ENCODE measurements at regions not wholly inside any gene's neighbourhood (a gene's known extent, or its start where the extent isn't known, plus 50 kb on each side); places are given as distances from the start of the nearest gene placed in this dataset.

GRCh38 chr9:84563691-84564090, 105.8 kb upstream of the NTRK2 start:
- H3K36me3 ChIP-seq = no peaks in the 10 kb centered on the region
- no peaks in the 10 kb centered on the region for H3K9me3 ChIP-seq
- H3K27me3 ChIP-seq = no peaks in the 10 kb centered on the region
- no peak for ATAC-seq
- intact Hi-C loops (cut with DNase I; ENCODE audit: low total_unique reads) = no loop called here
- H3K27ac ChIP-seq = no peak overlapping the region
- no peak overlapping the region for H3K4me3 ChIP-seq
- TF ChIP-seq POLR2A (IDR thresholded peaks at IDR 0.05) = no peak
- TF ChIP-seq CTCF (IDR thresholded peaks at IDR 0.05 in 4 of 5, conservative IDR thresholded peaks at IDR 0.05 in 1 of 5) = no peak
- DNase-seq = no peak
- no peaks in the 10 kb centered on the region for H3K4me1 ChIP-seq
- in situ Hi-C loops (cut with MboI; ENCODE audit: low sequenced_read_pairs in 4 of 4) = no loop called here

- ATAC-seq = no peak
- no peak overlapping the region for H3K27ac ChIP-seq
- H3K4me1 ChIP-seq = no peaks in the 10 kb centered on the region
- TF ChIP-seq POLR2A (IDR thresholded peaks at IDR 0.05) = no peak
- no peak for TF ChIP-seq CTCF (IDR thresholded peaks at IDR 0.05 in 4 of 5, conservative IDR thresholded peaks at IDR 0.05 in 1 of 5)
- no peaks in the 10 kb centered on the region for H3K9me3 ChIP-seq
- in situ Hi-C loops (cut with MboI; ENCODE audit: low sequenced_read_pairs in 4 of 4) (no loop called here), intact Hi-C loops (cut with DNase I; ENCODE audit: low total_unique reads) (no loop called here)
- no peak for DNase-seq
- H3K36me3 ChIP-seq = no peaks in the 10 kb centered on the region
- H3K27me3 ChIP-seq = no peaks in the 10 kb centered on the region
- H3K4me3 ChIP-seq = no peak overlapping the region
These were observed 101.7 kb upstream of the NTRK2 start for GRCh38 chr9:84567805-84568204.

GRCh38 chr9:84570482-84571154, 98.9 kb upstream of the NTRK2 start:
- H3K36me3 ChIP-seq = no peaks in the 10 kb centered on the region
- intact Hi-C loops (cut with DNase I; ENCODE audit: low total_unique reads) (no loop called here), in situ Hi-C loops (cut with MboI; ENCODE audit: low sequenced_read_pairs in 4 of 4) (no loop called here)
- H3K27ac ChIP-seq = no peak overlapping the region
- no peak for DNase-seq
- TF ChIP-seq CTCF (IDR thresholded peaks at IDR 0.05 in 4 of 5, conservative IDR thresholded peaks at IDR 0.05 in 1 of 5) (no peak), POLR2A (IDR thresholded peaks at IDR 0.05) (no peak)
- H3K4me1 ChIP-seq = no peaks in the 10 kb centered on the region
- no peaks in the 10 kb centered on the region for H3K27me3 ChIP-seq
- no peak for ATAC-seq
- H3K9me3 ChIP-seq = no peaks in the 10 kb centered on the region
- no peak overlapping the region for H3K4me3 ChIP-seq

- no peaks in the 10 kb centered on the region for H3K36me3 ChIP-seq
- ATAC-seq = no peak
- H3K27me3 ChIP-seq = no peaks in the 10 kb centered on the region
- TF ChIP-seq POLR2A (IDR thresholded peaks at IDR 0.05) (no peak), CTCF (IDR thresholded peaks at IDR 0.05 in 4 of 5, conservative IDR thresholded peaks at IDR 0.05 in 1 of 5) (no peak)
- no peak overlapping the region for H3K4me3 ChIP-seq
- in situ Hi-C loops (cut with MboI; ENCODE audit: low sequenced_read_pairs in 4 of 4) = no loop called here
- DNase-seq = no peak
- H3K9me3 ChIP-seq = no peaks in the 10 kb centered on the region
- H3K4me1 ChIP-seq = no peaks in the 10 kb centered on the region
- intact Hi-C loops (cut with DNase I; ENCODE audit: low total_unique reads) = no loop called here
- H3K27ac ChIP-seq = no peak overlapping the region
These were observed 96.4 kb upstream of the NTRK2 start for GRCh38 chr9:84573083-84573482.

- Histone ChIP-seq H3K36me3 (no peaks in the 10 kb centered on the region), H3K27me3 (no peaks in the 10 kb centered on the region), H3K27ac (no peak overlapping the region), H3K4me3 (no peak overlapping the region), H3K9me3 (no peaks in the 10 kb centered on the region), H3K4me1 (no peaks in the 10 kb centered on the region)
- in situ Hi-C loops (cut with MboI; ENCODE audit: low sequenced_read_pairs in 4 of 4) = no loop called here
- intact Hi-C loops (cut with DNase I; ENCODE audit: low total_unique reads) = no loop called here
- no peak for ATAC-seq
- no peak for TF ChIP-seq POLR2A (IDR thresholded peaks at IDR 0.05)
- no peak for TF ChIP-seq CTCF (IDR thresholded peaks at IDR 0.05 in 4 of 5, conservative IDR thresholded peaks at IDR 0.05 in 1 of 5)
- DNase-seq = no peak
These were observed 93.8 kb upstream of the NTRK2 start for GRCh38 chr9:84575705-84576104.
